Skeletal muscle cell (primary cell): ENCODE measurements at regions not wholly inside any gene's neighbourhood (a gene's known extent, or its start where the extent isn't known, plus 50 kb on each side); places are given as distances from the start of the nearest gene placed in this dataset.

ENCODE experiments used
- DNase-seq: peaks from one replicate; pipeline ENCODE4 v3.0.0-alpha.2; 2010; ENCODE audit warnings: low read depth
- H3K4me3 ChIP-seq: 2 replicates; pipeline ENCODE4 v1.5.1; 2011; ENCODE audit warnings: low read depth, mild to moderate bottlenecking, control low read depth, low read length, moderate library complexity

DNA sequence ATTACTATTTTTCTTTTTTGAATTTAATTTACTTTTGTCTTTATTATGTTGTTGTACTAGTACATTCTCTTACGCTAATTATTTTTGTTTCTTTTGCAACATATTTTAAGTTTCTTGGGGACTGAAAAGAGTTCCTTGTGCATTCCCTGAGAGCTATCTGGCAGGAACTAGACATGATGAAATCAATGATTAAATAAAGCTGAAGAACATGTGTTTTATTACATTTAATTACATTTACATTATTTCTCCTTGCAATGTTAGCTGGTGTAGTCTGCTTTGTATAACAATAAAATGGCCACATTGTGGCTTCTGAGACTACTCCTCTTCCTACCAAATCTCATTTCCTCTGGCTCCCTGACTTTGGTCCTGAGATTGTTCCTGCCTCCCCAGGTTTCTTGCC is 244.9 kb downstream of the NDFIP2 start:
- DNase-seq = no peak

GRCh38 chr13:79724348-79725103 is 243.6 kb downstream of the NDFIP2 start:
- no peak overlapping the region for H3K4me3 ChIP-seq
- peak; percentile 47 for DNase-seq

More for the DNA sequence above, 244.9 kb downstream of the NDFIP2 start:
- no peak overlapping the region for H3K4me3 ChIP-seq

DNA sequence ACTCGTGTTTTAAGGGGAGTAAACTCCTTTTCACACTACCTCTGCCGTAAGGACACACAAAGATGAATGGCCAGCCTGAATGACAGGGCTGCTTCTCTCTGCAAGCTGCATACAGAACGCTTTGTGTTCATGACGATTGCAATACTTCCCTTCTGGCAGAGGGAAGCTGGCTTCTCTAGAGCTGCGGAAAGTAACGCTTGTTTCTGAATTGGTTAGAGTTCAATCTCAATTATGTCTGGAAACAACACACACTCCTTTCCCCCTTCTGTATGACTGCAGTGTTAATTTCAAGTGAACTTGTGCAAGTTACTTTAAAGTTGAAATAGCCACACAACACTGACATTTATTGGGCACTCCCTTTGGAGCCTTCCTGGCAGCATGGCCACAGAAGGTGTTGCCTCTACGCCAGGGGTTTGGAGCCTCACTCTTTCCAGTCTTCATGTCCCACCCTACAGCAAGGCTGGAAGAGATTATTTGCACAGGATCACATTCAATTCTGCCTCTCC is 242.6 kb downstream of the NDFIP2 start:
- H3K4me3 ChIP-seq = no peak overlapping the region
- no peak for DNase-seq

- no peak for DNase-seq
- H3K4me3 ChIP-seq = no peak overlapping the region
Observed at GRCh38 chr13:79722885-79723445, 242.0 kb downstream of the NDFIP2 start.

DNA sequence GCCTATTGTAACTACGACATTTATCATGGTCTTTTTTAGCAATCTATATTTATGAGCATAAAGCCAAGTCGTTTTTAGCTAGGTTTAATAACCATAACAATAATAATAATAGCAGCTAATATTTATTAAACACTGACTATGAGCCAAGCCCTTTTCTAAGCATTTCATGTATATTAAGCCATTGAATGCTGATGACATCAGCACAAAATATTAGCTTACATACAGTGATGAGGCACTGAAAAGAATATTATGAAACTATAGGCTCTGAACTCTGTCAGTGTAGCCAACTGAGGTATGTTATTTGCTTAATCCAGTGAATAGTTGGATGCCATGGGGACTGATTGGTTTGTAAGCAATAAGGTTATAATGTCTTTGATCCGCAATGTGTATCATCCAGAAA is 235.2 kb downstream of the NDFIP2 start:
- no peak for DNase-seq
- no peak overlapping the region for H3K4me3 ChIP-seq

DNA sequence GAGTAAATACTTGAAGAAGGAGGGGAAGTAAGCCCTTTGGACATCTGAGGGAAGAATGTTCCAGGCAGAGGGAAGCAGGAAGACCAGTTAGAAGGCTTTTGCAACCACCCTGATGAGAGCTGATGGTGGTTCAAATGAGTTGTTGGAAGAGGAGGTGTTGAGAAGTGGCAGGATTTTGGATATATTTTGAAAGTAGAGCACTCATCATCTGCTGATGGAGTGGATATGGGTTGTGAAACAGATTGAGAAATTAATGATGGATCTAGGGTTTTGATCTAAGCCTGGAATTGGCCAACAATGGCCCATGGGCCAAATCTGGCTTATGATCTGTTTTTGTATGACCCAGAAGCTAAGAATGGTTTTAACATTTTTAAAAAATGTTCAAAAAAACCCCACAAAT is 230.7 kb downstream of the NDFIP2 start:
- H3K4me3 ChIP-seq = no peak overlapping the region
- no peak for DNase-seq

GRCh38 chr13:79710376-79710775 is 229.4 kb downstream of the NDFIP2 start:
- DNase-seq = no peak
- no peak overlapping the region for H3K4me3 ChIP-seq

- DNase-seq = no peak
- H3K4me3 ChIP-seq = no peak overlapping the region
Observed at GRCh38 chr13:79709471-79709870, 228.5 kb downstream of the NDFIP2 start.

- no peak overlapping the region for H3K4me3 ChIP-seq
- no peak for DNase-seq
Observed at GRCh38 chr13:79703772-79704171, 222.8 kb downstream of the NDFIP2 start.

DNA sequence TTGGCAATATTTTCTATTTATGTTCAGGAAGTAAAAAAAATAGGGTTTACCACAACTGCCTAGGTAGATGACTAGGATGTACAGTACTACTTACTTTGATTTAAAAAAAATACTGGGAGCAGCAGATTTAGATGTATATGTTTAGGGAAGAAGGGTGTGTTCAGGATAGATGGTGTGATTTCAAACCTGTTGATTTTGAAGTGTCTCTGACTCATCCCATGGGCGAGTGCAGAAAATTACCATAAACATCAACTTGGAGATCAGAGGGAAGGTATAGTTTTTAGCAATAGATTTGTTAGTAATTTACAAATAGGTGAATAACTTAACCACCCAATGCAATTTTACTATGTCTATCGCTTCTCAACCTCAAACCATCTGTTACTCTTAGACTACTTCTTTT is 214.8 kb downstream of the NDFIP2 start:
- no peak for DNase-seq
- no peak overlapping the region for H3K4me3 ChIP-seq

DNA sequence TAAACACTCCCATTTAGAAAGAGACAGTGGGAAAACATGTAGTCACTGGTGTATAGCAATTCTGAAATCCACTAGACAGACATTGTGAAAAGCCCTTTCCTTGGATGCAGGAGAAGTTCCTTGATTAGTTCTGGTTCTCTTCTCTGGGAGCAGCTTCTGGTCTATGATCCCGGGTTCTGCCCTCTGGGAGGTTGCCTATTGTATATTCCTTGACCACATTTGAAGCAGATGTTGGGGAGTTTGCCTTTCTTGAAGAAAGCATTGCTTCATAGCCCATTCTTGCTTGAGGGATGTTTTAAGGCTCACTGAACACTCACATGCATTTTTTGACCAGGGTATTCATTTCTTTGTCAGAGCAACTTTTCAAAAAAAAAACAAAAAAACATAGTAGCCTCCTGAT is 211.9 kb downstream of the NDFIP2 start:
- H3K4me3 ChIP-seq = no peak overlapping the region
- no peak for DNase-seq

DNA sequence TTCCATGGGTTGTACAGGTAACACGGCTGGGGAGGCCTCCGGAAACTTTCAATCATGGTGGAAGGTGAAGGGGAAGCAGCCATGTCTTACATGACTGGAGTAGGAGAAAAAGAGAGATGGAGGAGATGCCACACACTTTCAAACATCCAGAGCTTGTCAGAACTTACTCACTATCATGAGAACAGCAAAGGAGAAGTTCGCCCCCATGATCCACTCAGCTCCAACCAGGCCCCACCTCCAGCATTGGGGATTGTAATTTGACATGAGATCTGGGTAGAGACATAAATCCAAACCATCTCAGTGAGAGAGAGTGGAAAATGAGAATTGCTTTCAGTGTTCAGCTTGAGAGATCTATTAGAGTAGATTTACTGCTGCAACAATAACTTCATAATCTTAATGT is 210.9 kb downstream of the NDFIP2 start:
- DNase-seq = no peak
- no peak overlapping the region for H3K4me3 ChIP-seq

GRCh38 chr13:79688741-79689140 is 207.8 kb downstream of the NDFIP2 start:
- no peak overlapping the region for H3K4me3 ChIP-seq
- DNase-seq = no peak

DNA sequence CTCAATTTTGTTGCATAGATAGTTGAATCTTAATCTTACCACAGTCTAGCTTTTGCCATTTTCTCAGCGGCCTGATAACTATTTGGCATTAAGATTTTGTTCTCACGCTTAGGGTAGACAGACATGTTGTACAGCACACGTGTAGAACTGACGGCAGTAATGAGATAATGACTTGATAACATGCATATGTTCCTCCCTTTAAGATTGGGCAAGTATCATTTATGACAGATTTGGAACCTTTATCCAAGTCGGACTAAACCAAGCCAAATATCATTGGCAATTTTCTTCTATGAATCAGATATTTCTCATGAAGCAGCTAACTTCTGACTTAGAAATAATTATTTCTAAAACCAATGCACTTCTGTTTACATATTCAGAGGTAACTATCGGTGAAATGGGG is 205.5 kb downstream of the NDFIP2 start:
- H3K4me3 ChIP-seq = no peak overlapping the region
- no peak for DNase-seq

- no peak overlapping the region for H3K4me3 ChIP-seq
- no peak for DNase-seq
Observed at GRCh38 chr13:79684371-79684770, 203.4 kb downstream of the NDFIP2 start.

- no peak for DNase-seq
- no peak overlapping the region for H3K4me3 ChIP-seq
Observed at GRCh38 chr13:79682164-79682563, 201.2 kb downstream of the NDFIP2 start.

DNA sequence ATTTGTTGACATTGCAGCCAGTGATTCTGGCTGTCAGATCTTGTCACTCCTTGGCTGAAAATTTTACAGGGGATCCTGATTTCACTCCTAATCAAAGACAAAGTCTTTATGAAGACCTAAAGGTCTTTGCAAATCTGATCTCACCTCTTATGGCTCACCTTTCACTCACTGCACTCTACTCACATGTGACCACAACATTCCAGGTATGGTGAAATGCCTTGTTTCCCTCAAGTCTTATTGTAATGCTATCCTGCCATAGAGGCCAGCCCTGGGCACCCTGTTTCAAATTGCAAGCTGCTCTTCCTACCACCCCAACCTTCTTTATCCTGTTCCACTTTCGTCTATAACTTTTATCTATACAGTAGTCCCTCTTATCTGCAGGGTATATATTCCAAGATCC is 200.1 kb downstream of the NDFIP2 start:
- H3K4me3 ChIP-seq = no peak overlapping the region
- no peak for DNase-seq

DNA sequence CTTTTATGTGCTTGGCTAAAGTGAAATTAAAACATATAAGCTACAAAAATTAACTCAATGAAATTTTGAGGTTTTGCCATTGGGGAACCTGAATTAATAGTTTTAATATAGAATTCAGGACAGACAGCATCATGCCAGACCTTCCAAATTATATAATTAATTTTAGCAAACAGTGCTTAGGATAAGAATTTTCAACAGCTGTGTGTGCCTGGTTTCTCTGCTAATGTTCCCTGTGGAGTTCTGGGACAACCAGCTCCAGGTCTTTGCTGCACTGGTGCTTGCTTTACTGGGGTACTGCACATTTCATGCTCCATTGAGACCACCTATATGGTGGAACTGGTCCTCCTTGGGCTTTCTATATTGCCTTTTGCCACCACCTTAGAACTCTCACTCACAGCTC is 199.5 kb downstream of the NDFIP2 start:
- no peak overlapping the region for H3K4me3 ChIP-seq
- no peak for DNase-seq

DNA sequence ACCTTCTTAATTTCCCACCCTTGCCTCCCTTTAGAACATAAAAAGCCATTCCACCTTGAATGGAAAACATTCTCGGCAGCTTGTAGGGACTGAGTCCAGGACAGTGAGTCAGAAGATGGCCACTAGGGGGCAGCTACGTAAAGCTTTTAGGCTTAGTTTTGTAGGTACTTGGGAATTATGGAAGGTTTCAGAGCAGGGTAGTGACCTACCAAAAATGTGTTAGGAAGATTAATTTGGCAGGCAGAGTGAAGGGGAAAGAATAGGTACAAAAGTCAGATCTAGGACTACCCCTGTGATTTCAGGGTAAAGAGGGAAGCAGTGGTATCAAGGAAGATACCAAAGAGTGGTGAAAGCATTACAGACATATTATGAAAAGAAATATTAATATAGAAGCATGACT is 198.4 kb downstream of the NDFIP2 start:
- peak; percentile 25 for DNase-seq
- no peak overlapping the region for H3K4me3 ChIP-seq

DNA sequence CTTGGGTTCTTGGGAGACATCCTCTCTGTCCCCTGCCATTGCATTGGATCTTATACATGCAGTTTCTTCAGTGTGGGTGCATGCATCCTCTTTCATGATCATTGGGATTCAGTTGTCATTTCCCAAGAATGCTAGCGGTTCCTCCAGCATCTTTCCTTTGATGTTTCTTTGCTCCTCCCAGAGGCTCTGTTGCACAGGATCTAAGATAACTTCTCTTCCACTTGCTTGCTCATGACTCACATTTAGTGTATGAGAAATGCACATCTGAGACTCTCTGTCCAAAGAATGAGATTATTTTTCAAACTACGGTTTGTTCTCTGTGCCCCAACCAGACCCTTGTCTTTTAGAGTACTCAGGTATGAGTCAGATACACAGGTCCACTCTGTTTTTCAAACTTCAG is 197.1 kb downstream of the NDFIP2 start:
- no peak overlapping the region for H3K4me3 ChIP-seq
- DNase-seq = no peak

- no peak overlapping the region for H3K4me3 ChIP-seq
- DNase-seq = no peak
Observed at GRCh38 chr13:79675931-79676660, 195.1 kb downstream of the NDFIP2 start.
